ENCODE measurements at regions not wholly inside any gene's neighbourhood (a gene's known extent, or its start where the extent isn't known, plus 50 kb on each side); places are given as distances from the start of the nearest gene placed in this dataset.

DNA sequence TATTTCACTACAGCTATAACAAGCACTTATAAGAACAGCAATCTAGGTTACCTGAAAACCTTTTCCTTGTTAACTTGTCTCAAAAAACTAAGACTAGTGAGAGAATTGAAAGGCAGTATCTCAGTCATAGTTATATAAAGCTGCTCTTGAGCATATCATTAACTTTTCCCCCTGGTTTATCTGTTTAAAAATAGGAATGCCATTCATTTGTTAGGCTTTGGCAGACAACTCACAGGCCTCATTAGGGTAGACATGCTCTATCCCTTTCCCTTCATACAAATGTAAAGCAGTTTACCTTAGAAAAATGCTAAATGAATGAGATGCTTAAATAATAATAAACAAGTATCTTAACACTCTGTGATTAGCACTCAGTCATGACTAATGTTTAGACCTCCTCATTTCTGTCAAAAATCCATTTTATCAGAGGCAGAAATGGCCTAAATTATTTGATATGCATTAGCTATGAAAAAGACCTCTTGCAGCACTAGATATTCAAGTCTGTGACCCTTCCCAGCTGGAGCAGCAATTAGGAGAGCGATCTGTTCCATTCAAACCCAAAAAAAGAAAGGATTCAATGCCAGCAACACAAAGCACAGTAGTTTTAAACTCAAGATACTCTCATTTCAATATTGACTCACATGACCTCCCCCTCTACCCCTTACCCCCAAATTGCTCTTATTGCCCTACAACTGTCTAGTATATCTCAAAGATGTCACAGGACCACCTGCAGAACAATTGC lies 1578.8 kb upstream of the WWC1 start:
- TF ChIP-seq, protein P1, sequence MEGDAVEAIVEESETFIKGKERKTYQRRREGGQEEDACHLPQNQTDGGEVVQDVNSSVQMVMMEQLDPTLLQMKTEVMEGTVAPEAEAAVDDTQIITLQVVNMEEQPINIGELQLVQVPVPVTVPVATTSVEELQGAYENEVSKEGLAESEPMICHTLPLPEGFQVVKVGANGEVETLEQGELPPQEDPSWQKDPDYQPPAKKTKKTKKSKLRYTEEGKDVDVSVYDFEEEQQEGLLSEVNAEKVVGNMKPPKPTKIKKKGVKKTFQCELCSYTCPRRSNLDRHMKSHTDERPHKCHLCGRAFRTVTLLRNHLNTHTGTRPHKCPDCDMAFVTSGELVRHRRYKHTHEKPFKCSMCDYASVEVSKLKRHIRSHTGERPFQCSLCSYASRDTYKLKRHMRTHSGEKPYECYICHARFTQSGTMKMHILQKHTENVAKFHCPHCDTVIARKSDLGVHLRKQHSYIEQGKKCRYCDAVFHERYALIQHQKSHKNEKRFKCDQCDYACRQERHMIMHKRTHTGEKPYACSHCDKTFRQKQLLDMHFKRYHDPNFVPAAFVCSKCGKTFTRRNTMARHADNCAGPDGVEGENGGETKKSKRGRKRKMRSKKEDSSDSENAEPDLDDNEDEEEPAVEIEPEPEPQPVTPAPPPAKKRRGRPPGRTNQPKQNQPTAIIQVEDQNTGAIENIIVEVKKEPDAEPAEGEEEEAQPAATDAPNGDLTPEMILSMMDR (IDR thresholded peaks at IDR 0.05; ENCODE audit: low read depth, low read length): no peak
- TF ChIP-seq, protein P2, sequence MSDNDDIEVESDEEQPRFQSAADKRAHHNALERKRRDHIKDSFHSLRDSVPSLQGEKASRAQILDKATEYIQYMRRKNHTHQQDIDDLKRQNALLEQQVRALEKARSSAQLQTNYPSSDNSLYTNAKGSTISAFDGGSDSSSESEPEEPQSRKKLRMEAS (IDR thresholded peaks at IDR 0.05; ENCODE audit: low read depth, low read length): no peak

Measured in NB4 (cell line).